Liver (tissue), 3 donors: ENCODE measurements at regions not wholly inside any gene's neighbourhood (a gene's known extent, or its start where the extent isn't known, plus 50 kb on each side); places are given as distances from the start of the nearest gene placed in this dataset.

Experiments
- CTCF ChIP-seq: fragments of 150-350 bp; IDR thresholded peaks from 2 replicates; pipeline ENCODE4 v1.5.1; 2017; ENCODE audit warnings: improper control_type of control experiment, low read depth, low read length; ENCODE audit not compliant: missing input control
- EGR1 ChIP-seq, 2 donors: IDR thresholded peaks; 2 replicates each; pipeline ENCODE4 v1.6.1; 2016 to 2018; ENCODE audit warnings: antibody characterized with exemption in 2 of 2, low read depth in 2 of 2
- GABPA ChIP-seq, 2 donors: IDR thresholded peaks in 1 of 2; conservative IDR thresholded peaks in 1 of 2; 2 replicates each; pipeline ENCODE4 v1.6.1; 2016; ENCODE audit warnings: antibody characterized with exemption in 2 of 2, mild to moderate bottlenecking in 1 of 2, moderate library complexity in 1 of 2
- HNF4G ChIP-seq: IDR thresholded peaks from 2 replicates; pipeline ENCODE4 v1.6.1; 2016; ENCODE audit warnings: antibody characterized with exemption
- NR2F2 ChIP-seq: IDR thresholded peaks from 2 replicates; pipeline ENCODE4 v1.6.1; 2016; ENCODE audit warnings: antibody characterized with exemption
- RAD21 ChIP-seq, 2 donors: IDR thresholded peaks; 2 replicates each; pipeline ENCODE4 v1.6.1; 2016; ENCODE audit warnings: antibody characterized with exemption in 2 of 2, mild to moderate bottlenecking in 2 of 2
- SP1 ChIP-seq: IDR thresholded peaks from 2 replicates; pipeline ENCODE4 v1.6.1; 2018; ENCODE audit warnings: antibody characterized with exemption, mild to moderate bottlenecking
- TAF1 ChIP-seq: conservative IDR thresholded peaks from 2 replicates; pipeline ENCODE4 v1.6.1; 2016; ENCODE audit warnings: antibody characterized with exemption, mild to moderate bottlenecking
- YY1 ChIP-seq: IDR thresholded peaks from 2 replicates; pipeline ENCODE4 v1.6.1; 2016; ENCODE audit warnings: antibody characterized with exemption, mild to moderate bottlenecking
- ZBTB33 ChIP-seq: IDR thresholded peaks from 2 replicates; pipeline ENCODE4 v1.6.1; 2016; ENCODE audit warnings: antibody characterized with exemption
- TF ChIP-seq, protein P1 (sequence below): IDR thresholded peaks from 2 replicates; pipeline ENCODE4 v1.6.1; 2016; ENCODE audit warnings: antibody characterized with exemption, mild to moderate bottlenecking
- TF ChIP-seq, protein P2 (sequence below): IDR thresholded peaks from 2 replicates; pipeline ENCODE4 v1.6.1; 2016; ENCODE audit warnings: antibody characterized with exemption
- donor health status: healthy.
- donor health status: healthy.

- TF ChIP-seq CTCF (no peak), RAD21 (IDR thresholded peaks at IDR 0.05) (no peak), YY1 (no peak), ZBTB33 (no peak), NR2F2 (no peak), TAF1 (no peak), EGR1 (IDR thresholded peaks at IDR 0.05; ENCODE audit: low read depth in 2 of 2) (no peak), HNF4G (no peak), SP1 (no peak), GABPA (IDR thresholded peaks at IDR 0.05 in 1 of 2, conservative IDR thresholded peaks at IDR 0.05 in 1 of 2) (no peak)
- TF ChIP-seq, protein P1, sequence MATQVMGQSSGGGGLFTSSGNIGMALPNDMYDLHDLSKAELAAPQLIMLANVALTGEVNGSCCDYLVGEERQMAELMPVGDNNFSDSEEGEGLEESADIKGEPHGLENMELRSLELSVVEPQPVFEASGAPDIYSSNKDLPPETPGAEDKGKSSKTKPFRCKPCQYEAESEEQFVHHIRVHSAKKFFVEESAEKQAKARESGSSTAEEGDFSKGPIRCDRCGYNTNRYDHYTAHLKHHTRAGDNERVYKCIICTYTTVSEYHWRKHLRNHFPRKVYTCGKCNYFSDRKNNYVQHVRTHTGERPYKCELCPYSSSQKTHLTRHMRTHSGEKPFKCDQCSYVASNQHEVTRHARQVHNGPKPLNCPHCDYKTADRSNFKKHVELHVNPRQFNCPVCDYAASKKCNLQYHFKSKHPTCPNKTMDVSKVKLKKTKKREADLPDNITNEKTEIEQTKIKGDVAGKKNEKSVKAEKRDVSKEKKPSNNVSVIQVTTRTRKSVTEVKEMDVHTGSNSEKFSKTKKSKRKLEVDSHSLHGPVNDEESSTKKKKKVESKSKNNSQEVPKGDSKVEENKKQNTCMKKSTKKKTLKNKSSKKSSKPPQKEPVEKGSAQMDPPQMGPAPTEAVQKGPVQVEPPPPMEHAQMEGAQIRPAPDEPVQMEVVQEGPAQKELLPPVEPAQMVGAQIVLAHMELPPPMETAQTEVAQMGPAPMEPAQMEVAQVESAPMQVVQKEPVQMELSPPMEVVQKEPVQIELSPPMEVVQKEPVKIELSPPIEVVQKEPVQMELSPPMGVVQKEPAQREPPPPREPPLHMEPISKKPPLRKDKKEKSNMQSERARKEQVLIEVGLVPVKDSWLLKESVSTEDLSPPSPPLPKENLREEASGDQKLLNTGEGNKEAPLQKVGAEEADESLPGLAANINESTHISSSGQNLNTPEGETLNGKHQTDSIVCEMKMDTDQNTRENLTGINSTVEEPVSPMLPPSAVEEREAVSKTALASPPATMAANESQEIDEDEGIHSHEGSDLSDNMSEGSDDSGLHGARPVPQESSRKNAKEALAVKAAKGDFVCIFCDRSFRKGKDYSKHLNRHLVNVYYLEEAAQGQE: no peak
- TF ChIP-seq, protein P2, sequence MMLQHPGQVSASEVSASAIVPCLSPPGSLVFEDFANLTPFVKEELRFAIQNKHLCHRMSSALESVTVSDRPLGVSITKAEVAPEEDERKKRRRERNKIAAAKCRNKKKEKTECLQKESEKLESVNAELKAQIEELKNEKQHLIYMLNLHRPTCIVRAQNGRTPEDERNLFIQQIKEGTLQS: no peak
Observed at GRCh38 chr1:190849346-190849745, 371.7 kb upstream of the BRINP3 start.
